ENCODE measurements at regions not wholly inside any gene's neighbourhood (a gene's known extent, or its start where the extent isn't known, plus 50 kb on each side); places are given as distances from the start of the nearest gene placed in this dataset.
A peak's percentile ranks its signal among the peaks of the same experiment; 100 is the strongest.

DNA sequence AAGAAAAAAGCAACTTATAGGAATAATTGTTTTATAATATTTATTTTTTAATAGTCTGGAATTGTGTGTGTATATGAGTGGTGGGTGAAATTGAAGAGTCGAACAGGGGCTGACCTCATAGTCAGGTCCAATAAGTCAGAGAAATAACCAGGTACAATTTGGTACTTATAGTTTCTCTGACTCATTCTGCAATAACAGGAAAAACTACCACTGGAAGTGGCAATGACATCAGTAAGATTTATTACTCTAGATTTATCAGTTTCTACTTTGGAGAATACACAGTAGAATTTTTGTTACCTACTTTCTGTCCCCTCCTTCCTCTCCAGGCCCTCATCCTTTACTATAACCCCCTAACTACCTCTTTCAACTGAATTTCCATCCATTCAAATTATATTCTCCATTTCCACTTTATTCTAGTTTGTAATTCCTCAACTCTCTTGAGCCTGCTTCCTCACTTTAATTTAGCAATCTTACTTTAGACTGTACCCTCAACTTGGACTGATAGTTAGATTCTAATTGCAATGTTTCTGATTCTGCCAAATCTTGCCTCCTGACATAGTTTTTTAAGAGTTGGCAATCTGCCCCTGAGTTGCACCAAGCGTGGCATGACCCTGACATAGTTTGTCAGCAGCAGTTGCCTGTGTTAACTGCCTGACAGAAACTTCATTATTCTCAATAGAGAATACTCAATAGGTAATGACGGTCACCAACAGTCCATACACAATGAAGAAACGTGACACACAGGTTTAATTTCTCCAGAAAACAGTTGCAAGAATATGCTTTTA, 475.3 kb upstream of the RIOK2 start:
- TF ChIP-seq, protein P1, sequence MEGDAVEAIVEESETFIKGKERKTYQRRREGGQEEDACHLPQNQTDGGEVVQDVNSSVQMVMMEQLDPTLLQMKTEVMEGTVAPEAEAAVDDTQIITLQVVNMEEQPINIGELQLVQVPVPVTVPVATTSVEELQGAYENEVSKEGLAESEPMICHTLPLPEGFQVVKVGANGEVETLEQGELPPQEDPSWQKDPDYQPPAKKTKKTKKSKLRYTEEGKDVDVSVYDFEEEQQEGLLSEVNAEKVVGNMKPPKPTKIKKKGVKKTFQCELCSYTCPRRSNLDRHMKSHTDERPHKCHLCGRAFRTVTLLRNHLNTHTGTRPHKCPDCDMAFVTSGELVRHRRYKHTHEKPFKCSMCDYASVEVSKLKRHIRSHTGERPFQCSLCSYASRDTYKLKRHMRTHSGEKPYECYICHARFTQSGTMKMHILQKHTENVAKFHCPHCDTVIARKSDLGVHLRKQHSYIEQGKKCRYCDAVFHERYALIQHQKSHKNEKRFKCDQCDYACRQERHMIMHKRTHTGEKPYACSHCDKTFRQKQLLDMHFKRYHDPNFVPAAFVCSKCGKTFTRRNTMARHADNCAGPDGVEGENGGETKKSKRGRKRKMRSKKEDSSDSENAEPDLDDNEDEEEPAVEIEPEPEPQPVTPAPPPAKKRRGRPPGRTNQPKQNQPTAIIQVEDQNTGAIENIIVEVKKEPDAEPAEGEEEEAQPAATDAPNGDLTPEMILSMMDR (IDR thresholded peaks at IDR 0.05; ENCODE audit: control insufficient read depth, extremely low read depth, insufficient read depth) = no peak
- no peak overlapping the region for H3K4me3 ChIP-seq (ENCODE audit: low read depth, low read length)
- DNase-seq (ENCODE audit: low read depth) = no peak

DNA sequence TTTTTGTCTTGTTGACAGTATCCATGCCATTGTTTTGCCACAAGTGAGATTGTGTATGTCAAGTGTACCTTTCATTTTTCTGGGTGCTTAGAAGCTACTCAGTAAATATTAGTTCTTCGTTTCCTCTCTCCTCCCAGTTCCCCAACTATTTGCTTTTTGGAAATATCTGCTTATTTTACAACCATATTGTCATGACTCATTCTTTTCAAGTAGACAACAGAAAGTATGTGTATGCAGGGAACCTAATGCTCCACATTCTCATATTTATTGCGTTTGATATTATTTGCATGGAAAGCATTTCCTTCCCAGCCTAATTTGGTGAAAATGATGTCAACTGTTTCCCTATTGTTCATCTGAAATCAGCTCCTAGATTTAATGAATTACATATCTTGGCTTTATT, 483.7 kb upstream of the RIOK2 start:
- H3K4me3 ChIP-seq (ENCODE audit: low read depth, low read length) = no peak overlapping the region
- TF ChIP-seq, protein P1 (IDR thresholded peaks at IDR 0.05; ENCODE audit: control insufficient read depth, extremely low read depth, insufficient read depth) = no peak
- DNase-seq (ENCODE audit: low read depth) = no peak

DNA sequence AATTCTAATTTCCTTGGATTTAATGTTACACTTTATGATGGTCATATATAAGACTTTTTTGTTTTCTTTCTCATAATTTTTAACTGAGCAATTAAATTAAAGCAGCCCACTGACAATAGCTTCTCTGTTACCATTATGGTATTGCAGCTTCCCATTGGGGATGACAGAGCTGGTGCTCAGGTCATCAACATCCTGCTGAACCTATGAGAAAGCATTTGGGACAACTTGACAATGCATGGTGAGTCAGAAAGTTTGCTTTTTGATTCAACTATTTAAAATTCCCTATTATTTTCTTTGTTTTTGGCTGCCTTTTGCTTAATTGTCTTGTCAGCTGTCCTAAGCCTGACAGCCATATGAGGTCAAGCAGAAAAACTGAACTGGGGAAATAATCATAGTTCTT, 487.4 kb upstream of the RIOK2 start:
- TF ChIP-seq, protein P1 (IDR thresholded peaks at IDR 0.05; ENCODE audit: control insufficient read depth, extremely low read depth, insufficient read depth) = no peak
- no peak overlapping the region for H3K4me3 ChIP-seq (ENCODE audit: low read depth, low read length)
- DNase-seq (ENCODE audit: low read depth) = no peak

DNA sequence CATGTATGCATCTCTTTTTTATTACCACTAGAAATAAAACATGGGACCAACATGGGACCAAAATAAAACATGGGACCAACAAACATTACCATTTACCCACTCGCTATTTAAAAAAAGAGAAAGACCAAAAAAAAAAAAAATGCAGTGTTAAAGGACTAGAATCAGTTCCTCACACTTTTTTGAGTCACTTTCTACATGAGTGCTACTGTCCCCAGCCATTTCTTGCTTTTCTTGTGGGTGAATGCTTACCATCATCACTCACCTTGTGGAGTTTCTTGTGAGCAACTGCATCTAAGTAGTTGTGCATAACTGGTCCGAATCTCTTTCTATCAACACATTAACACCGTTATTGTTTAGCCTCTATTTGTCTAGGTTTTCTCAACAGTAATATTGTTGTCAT, 493.6 kb upstream of the RIOK2 start:
- no peak overlapping the region for H3K4me3 ChIP-seq (ENCODE audit: low read depth, low read length)
- DNase-seq (ENCODE audit: low read depth) = no peak
- TF ChIP-seq, protein P1 (IDR thresholded peaks at IDR 0.05; ENCODE audit: control insufficient read depth, extremely low read depth, insufficient read depth) = no peak

DNA sequence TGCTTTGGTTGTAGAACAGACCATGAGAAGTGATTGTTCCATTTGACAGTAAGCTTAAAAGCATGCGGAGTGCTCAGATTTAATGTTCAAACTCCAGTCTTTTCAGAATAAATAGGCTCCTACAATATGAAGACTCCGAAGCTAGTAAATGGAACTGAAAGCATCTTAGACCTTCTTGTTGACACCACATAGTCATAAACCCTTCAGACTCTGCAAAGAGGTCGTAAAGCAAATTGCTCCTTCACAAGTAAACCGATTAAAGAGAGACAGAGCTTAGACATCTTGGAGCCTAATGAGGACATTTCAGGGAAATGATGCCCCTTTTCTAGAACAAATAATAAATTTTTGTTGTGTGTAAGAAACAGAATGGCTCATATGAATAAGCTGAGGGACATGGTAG, 511.0 kb upstream of the RIOK2 start:
- TF ChIP-seq, protein P1 (IDR thresholded peaks at IDR 0.05; ENCODE audit: control insufficient read depth, extremely low read depth, insufficient read depth) = no peak
- DNase-seq (ENCODE audit: low read depth) = no peak

DNA sequence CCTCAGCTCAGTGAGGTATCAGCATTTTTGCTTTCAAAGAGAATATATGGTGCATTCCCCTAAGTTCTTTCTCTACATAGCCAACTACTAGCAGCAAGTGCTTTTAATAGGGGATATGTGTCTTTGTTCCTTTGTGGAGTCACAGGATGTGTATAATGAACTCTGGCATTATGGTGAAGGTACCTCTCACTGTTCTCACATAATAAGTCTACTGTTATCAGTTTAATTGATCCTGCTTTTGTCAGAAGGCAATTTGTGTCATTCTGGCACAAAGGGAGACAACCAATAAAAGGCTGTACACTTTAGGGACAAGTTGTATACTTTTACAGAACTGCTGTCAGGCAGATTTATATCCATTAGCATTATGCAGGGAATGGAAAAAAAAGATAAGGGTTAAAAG, 531.4 kb upstream of the RIOK2 start:
- TF ChIP-seq, protein P1 (IDR thresholded peaks at IDR 0.05; ENCODE audit: control insufficient read depth, extremely low read depth, insufficient read depth) = no peak
- no peak overlapping the region for H3K4me3 ChIP-seq (ENCODE audit: low read depth, low read length)
- no peak for DNase-seq (ENCODE audit: low read depth)

More for the DNA sequence above, 511.0 kb upstream of the RIOK2 start:
- no peak overlapping the region for H3K4me3 ChIP-seq (ENCODE audit: low read depth, low read length)

DNA sequence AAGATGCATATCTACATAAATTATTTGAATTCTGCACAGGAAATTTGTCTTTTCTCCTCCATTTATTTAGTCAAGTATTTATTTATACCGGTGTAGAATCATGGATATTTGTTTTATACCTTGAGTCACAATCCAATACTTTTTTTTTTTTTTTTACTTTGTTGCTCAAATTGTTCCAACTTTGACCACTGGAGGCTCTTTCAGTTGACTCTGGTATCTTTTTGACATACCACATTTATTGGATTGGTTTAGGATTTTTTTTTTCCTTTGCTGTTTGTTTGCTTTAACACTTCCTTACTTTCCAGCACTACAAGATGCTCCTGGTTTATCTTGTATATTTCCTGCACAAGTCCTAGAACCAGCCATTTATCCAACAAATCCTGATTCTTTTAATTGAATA, 543.1 kb upstream of the RIOK2 start:
- H3K4me3 ChIP-seq (ENCODE audit: low read depth, low read length) = no peak overlapping the region
- TF ChIP-seq, protein P1 (IDR thresholded peaks at IDR 0.05; ENCODE audit: control insufficient read depth, extremely low read depth, insufficient read depth) = peak; percentile 23; the same call in 1 of the 2 replicates
- no peak for DNase-seq (ENCODE audit: low read depth)

Data from LNCaP clone FGC (cell line).